Cardiac fibroblast (primary cell): ENCODE measurements at regions not wholly inside any gene's neighbourhood (a gene's known extent, or its start where the extent isn't known, plus 50 kb on each side); places are given as distances from the start of the nearest gene placed in this dataset.
"Not testable (repeated sequence)": the region's sequence is repeated elsewhere in the genome, so short reads cannot be mapped to it uniquely, and the experiment has no call there.

Source experiments
- DNase-seq, 2 donors: peaks; one replicate each; pipeline versions ENCODE4 v3.0.0 to v3.0.0-alpha.2; 2010; ENCODE audit warnings: low read depth in 2 of 2
- H3K4me3 ChIP-seq, 2 donors: replicated peaks in 1 of 2; 1 replicate in 1 of 2; 2 replicates in 1 of 2; pipeline ENCODE4 v1.5.1; 2011; ENCODE audit warnings: low read depth in 2 of 2, low read length in 2 of 2, mild to moderate bottlenecking in 2 of 2, moderate library complexity in 1 of 2
- TF ChIP-seq, protein P1 (sequence below): IDR thresholded peaks from one replicate; pipeline ENCODE4 v1.5.1; 2011; ENCODE audit warnings: low read depth, mild to moderate bottlenecking, low read length, inconsistent platforms

DNA sequence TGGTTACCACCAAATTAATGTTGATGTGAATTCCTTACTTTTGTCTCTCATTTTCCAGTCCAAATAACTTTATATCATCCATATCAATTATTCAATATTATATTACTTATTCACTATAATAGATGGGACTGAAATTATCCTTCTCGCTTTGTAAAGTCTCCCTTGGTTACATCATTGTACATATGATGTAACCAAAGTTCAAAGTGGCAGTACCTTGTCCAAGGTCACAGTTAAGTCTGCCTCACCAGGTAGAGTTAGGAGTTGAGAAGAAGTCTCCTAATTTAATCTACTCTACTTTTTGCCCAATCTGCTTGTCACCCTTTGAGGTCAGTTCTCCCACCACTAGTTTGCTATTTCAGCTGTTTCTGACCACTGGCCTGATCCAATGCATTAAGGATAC, 83.7 kb upstream of the CLINT1 start:
- TF ChIP-seq, protein P1, sequence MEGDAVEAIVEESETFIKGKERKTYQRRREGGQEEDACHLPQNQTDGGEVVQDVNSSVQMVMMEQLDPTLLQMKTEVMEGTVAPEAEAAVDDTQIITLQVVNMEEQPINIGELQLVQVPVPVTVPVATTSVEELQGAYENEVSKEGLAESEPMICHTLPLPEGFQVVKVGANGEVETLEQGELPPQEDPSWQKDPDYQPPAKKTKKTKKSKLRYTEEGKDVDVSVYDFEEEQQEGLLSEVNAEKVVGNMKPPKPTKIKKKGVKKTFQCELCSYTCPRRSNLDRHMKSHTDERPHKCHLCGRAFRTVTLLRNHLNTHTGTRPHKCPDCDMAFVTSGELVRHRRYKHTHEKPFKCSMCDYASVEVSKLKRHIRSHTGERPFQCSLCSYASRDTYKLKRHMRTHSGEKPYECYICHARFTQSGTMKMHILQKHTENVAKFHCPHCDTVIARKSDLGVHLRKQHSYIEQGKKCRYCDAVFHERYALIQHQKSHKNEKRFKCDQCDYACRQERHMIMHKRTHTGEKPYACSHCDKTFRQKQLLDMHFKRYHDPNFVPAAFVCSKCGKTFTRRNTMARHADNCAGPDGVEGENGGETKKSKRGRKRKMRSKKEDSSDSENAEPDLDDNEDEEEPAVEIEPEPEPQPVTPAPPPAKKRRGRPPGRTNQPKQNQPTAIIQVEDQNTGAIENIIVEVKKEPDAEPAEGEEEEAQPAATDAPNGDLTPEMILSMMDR = no peak
- H3K4me3 ChIP-seq = no peak overlapping the region
- no peak for DNase-seq

DNA sequence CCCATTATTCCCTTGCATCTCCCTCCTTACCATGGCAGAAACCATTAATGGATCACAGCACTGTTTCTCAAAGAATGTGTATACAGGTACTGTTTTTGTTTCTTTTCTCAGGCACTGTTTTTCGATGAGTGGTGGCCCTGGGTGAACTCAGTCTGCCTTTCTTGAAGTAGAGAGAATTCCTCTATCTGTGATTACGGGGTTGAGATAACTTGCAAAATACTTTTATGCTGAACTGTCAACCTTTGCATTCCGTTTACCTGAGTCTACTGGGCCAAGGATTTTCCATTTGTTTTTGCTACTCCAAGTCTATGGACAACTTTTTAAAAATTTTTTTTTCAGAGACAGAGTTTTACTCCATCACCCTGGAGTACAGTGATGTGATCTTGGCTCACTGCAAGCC, 82.7 kb upstream of the CLINT1 start:
- no peak for DNase-seq
- H3K4me3 ChIP-seq = no peak overlapping the region
- TF ChIP-seq, protein P1 = no peak

DNA sequence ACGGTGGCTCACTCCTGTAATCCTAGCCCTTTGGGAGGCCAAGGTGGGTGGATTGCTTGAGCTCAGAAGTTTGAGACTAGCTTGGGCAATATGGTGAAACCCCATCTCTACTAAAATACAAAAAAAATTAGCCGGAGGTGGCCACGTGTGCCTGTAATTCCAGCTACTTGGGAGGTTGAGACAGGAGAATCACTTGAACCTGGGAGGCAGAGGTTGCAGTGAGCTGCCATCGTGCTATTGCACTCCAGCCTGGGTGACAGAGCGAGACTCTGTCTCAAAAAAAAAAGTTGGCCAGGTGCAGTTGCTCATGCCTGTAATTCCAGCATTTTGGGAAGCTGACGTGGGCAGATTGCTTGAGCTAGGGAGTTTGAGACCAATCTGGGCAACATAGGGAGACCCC, 79.2 kb upstream of the CLINT1 start:
- H3K4me3 ChIP-seq, DNase-seq: not testable (repeated sequence)

DNA sequence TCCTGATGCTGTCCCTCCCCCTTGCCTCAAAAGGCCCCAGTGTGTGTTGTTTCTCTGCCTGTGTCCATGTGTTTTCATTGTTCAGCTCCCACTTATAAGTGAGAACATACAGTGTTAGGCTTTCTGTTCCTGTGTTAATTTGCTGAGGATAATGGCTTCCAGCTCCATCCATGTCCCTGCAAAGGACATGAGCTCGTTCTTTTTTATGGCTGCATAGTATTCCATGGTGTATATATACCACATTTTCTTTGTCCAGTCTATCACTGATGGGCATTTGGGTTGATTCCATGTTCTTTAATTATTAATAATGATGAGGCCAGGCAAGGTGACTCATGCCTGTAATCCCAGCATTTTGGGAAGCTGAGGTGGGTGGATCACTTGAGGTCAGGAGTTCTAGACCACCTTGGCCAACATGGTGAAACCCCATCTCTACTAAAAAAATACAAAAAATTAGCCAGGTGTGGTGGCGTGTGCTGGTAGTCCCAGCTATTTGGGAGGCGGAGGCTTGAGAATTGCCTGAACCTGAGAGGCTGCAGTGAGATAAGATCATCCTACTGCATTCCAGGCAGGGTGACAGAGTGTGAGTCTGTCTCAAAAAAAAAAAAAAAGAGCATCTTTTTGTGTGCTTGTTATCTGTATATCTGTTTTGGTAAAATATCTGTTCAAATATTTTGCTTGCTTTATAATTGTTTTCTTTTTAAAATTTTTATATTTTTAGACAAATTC, 78.0 kb upstream of the CLINT1 start:
- not testable (repeated sequence) for DNase-seq, H3K4me3 ChIP-seq

DNA sequence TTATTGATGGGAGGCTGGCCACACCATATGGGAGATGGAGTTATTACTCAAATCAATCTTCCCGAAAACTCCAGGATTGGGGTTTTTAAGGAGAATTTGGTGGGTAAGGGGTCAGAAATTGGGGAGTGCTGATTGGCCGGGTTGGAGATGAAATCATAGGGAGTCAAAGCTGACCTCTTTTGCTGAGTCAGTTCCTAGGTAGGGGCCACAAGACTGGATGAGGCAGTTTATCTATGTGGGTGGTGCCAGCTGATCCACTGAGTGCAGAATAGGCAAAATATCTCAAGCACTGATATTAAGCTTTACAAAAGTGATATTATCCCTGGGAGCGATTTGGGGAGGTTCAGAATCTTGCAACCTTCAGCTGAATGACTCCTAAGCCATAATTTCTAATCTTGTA, 75.7 kb upstream of the CLINT1 start:
- no peak for DNase-seq
- no peak overlapping the region for H3K4me3 ChIP-seq
- TF ChIP-seq, protein P1 = no peak

DNA sequence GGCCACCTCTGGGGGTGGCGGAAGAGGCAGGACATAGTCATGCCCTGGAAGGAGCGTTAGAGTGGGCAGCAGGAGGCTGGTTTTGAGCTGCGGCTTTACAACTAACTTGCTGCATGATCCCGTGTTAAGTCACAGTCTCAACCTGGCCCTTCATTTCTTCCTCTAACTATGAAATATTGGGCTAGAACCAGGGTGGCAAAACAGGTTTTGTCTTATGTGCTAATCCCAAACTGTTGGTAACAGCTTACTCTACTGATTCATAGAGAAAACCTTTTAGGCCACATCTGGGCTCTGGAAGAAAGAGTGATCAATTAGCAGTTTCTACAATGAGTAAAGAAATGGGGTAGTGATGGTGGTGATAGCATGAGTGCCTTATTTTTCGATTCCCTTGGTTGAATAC, 74.1 kb upstream of the CLINT1 start:
- H3K4me3 ChIP-seq = no peak overlapping the region
- TF ChIP-seq, protein P1 = no peak
- no peak for DNase-seq

DNA sequence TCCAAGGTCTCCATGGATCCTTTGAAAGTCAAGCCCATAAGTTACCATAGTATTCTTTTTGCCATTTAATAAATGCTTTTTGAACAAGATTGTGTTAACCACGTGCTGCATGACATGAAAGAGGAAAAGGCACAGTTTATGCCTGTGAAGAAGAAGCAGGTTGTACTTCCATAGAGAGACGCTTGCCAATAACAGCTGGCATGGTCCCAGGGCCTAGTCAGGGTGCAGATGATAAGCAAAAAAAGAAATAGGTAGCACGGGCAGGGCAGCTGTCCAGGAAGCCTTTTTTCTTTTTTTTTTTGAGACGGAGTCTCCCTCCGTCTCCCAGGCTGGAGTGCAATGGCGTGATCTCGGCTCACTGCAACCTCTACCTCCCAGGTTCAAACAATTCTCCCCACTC, 71.8 kb upstream of the CLINT1 start:
- TF ChIP-seq, protein P1 = no peak
- DNase-seq = no peak
- no peak overlapping the region for H3K4me3 ChIP-seq

DNA sequence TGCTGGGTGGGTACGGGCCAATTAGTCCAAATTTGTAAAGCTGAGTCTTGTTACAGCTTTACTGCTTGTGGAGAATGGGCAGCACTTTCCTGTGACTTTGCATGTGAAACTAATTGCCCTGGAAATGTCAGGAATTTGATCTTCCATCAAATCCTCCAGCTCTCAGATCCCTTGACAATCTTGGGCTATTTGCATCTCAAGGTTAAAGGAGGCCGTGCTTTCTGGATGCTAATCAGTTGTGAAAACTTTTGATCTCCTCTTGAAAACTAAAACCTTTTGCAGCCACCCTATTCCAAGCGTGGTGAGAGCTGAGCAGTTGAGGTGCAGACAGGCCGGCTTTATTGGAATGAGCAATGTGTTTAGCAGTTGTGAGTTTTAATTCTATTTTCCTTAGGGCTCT, 68.0 kb upstream of the CLINT1 start:
- DNase-seq = no peak
- TF ChIP-seq, protein P1 = no peak

More for the DNA sequence above, 68.0 kb upstream of the CLINT1 start:
- no peak overlapping the region for H3K4me3 ChIP-seq
